C4-2B (cell line): ENCODE measurements at regions not wholly inside any gene's neighbourhood (a gene's known extent, or its start where the extent isn't known, plus 50 kb on each side); places are given as distances from the start of the nearest gene placed in this dataset.

Experiments used
- CTCF ChIP-seq: fragments of 450-650 bp; conservative IDR thresholded peaks from 2 replicates; pipeline ENCODE4 v1.5.1; 2017; ENCODE audit warnings: mild to moderate bottlenecking
- ZFX ChIP-seq: fragments of 450-650 bp; IDR thresholded peaks from 2 replicates; pipeline ENCODE4 v1.6.1; 2017

DNA sequence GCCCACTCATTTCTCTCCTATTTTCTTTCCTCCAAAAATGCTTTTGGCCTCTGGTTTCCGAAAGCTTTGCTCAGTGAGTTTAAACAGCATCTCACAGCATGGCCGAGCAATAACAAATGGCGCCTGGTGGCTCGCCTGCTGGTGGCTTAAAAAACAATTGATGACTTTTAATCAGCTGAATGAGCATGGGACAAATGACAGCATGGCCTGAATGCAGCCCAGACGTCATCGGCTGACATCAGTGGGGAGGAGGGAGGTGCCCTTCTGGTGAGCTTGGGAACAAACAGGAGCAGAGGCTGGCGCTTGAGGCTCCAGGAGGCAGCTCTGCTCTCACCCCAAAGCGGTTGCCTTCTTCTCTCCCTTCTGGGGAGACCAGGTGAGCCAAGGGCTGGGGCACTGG is 286.4 kb downstream of the BCOR start:
- TF ChIP-seq CTCF: no peak
- TF ChIP-seq ZFX: no peak
